ENCODE measurements at regions not wholly inside any gene's neighbourhood (a gene's known extent, or its start where the extent isn't known, plus 50 kb on each side); places are given as distances from the start of the nearest gene placed in this dataset.

GRCh38 chr7:46071076-46071475 is 150.0 kb upstream of the IGFBP3 start:
- Histone ChIP-seq H3K27me3 (no peaks in the 10 kb centered on the region), H3K9me3 (no peaks in the 10 kb centered on the region), H3K4me1 (no peaks in the 10 kb centered on the region), H3K36me3 (replicated peaks in 1 of 2; ENCODE audit: insufficient read depth in 1 of 2, low read depth in 2 of 2) (no peaks in the 10 kb centered on the region), H3K4me3 (no peak overlapping the region), H3K27ac (no peak overlapping the region)
- no peak for TF ChIP-seq POLR2A (IDR thresholded peaks at IDR 0.05)
- TF ChIP-seq, protein P1, sequence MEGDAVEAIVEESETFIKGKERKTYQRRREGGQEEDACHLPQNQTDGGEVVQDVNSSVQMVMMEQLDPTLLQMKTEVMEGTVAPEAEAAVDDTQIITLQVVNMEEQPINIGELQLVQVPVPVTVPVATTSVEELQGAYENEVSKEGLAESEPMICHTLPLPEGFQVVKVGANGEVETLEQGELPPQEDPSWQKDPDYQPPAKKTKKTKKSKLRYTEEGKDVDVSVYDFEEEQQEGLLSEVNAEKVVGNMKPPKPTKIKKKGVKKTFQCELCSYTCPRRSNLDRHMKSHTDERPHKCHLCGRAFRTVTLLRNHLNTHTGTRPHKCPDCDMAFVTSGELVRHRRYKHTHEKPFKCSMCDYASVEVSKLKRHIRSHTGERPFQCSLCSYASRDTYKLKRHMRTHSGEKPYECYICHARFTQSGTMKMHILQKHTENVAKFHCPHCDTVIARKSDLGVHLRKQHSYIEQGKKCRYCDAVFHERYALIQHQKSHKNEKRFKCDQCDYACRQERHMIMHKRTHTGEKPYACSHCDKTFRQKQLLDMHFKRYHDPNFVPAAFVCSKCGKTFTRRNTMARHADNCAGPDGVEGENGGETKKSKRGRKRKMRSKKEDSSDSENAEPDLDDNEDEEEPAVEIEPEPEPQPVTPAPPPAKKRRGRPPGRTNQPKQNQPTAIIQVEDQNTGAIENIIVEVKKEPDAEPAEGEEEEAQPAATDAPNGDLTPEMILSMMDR (IDR thresholded peaks at IDR 0.05) = no peak
- DNase-seq (no peak), ATAC-seq (no peak)
- WGBS, 2 donors = 62 to 67% methylated on average over 2 to 3 of the region's 3 CpGs
- intact Hi-C loops (cut with DNase I) = no loop called here

GRCh38 chr7:46068159-46068558 is 147.1 kb upstream of the IGFBP3 start:
- TF ChIP-seq, protein P1 (IDR thresholded peaks at IDR 0.05) = no peak
- TF ChIP-seq POLR2A (IDR thresholded peaks at IDR 0.05) = no peak
- Histone ChIP-seq H3K27me3 (no peaks in the 10 kb centered on the region), H3K36me3 (replicated peaks in 1 of 2; ENCODE audit: insufficient read depth in 1 of 2, low read depth in 2 of 2) (no peaks in the 10 kb centered on the region), H3K27ac (no peak overlapping the region), H3K4me1 (no peaks in the 10 kb centered on the region), H3K9me3 (no peaks in the 10 kb centered on the region), H3K4me3 (no peak overlapping the region)
- ATAC-seq (no peak), DNase-seq (no peak)
- intact Hi-C loops (cut with DNase I) = no loop called here
- whole genome bisulfite sequencing, 2 donors = 67 to 89% methylated on average over 2 of the region's 2 CpGs

GRCh38 chr7:46059308-46060020 is 138.4 kb upstream of the IGFBP3 start:
- peak in 3 of 4 donors; percentile 21 to 52 (median 23) for DNase-seq
- Histone ChIP-seq H3K36me3 (replicated peaks in 1 of 2; ENCODE audit: insufficient read depth in 1 of 2, low read depth in 2 of 2) (no peaks in the 10 kb centered on the region), H3K27me3 (no peaks in the 10 kb centered on the region), H3K4me1 (no peaks in the 10 kb centered on the region), H3K9me3 (no peaks in the 10 kb centered on the region), H3K27ac (no peak overlapping the region), H3K4me3 (no peak overlapping the region)
- TF ChIP-seq, protein P1 (IDR thresholded peaks at IDR 0.05) = no peak
- no peak for TF ChIP-seq POLR2A (IDR thresholded peaks at IDR 0.05)
- 64 to 80% methylated on average over 7 of the region's 7 CpGs for WGBS, 2 donors
- ATAC-seq = no peak
- intact Hi-C loops (cut with DNase I) = no loop called here

DNA sequence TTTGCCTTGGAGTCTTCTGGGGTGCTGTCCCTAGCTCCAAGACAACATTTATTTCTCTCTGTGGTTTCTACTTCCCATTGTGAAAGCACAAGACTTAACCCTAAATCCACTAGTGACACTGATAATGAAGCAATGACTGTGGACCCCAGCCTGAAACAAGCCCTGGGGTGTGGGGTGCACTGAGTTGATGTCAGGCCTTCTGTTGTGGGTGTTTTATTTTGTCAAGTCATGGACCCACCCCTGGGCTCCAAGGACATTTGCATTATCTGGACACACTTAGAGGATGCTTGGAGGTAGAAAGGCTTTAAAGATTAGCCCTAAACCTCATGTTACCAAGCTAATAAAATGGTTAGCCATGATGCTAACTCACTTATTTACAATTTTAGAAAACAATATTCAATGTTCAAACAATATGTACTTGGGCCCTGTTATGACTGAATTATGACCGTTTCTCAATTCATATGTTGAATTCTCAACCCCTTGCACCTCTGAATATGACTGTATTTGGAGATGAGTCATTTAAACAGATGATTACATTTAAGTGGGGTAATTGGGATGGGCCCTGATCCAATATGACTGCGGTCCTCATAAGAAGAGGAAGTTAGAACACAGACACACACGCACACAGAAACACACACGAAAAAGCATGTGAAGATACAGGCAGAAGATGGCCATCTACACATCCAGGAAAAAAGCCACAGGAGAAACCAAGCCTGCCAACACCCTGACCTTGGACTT is 137.2 kb upstream of the IGFBP3 start:
- no peaks in the 10 kb centered on the region for H3K4me1 ChIP-seq
- no peaks in the 10 kb centered on the region for H3K27me3 ChIP-seq
- DNase-seq = no peak
- H3K9me3 ChIP-seq = no peaks in the 10 kb centered on the region
- WGBS, 2 donors = 70 to 89% methylated on average over 4 of the region's 4 CpGs
- H3K4me3 ChIP-seq = no peak overlapping the region
- no peak for ATAC-seq
- H3K27ac ChIP-seq = no peak overlapping the region
- no peaks in the 10 kb centered on the region for H3K36me3 ChIP-seq (replicated peaks in 1 of 2; ENCODE audit: insufficient read depth in 1 of 2, low read depth in 2 of 2)
- intact Hi-C loops (cut with DNase I) = no loop called here
- no peak for TF ChIP-seq POLR2A (IDR thresholded peaks at IDR 0.05)
- TF ChIP-seq, protein P1 (IDR thresholded peaks at IDR 0.05) = no peak
